Pancreas (tissue), 10 donors: ENCODE measurements at regions not wholly inside any gene's neighbourhood (a gene's known extent, or its start where the extent isn't known, plus 50 kb on each side); places are given as distances from the start of the nearest gene placed in this dataset.

Source experiments
- ATAC-seq, 4 donors: fragments of 200-7000 bp; cut with Tn5 transposase; one replicate each; pipeline versions ENCODE4 v1.8.0 to v1.9.1; 2020; ENCODE audit warnings: mild to moderate bottlenecking in 4 of 4, moderate library complexity in 4 of 4
- DNase-seq, 6 donors: peaks; one replicate each; pipeline ENCODE4 v3.0.0-alpha.2; 2020
- FAIRE-seq: peaks from 2 replicates; lab custom pipeline; 2012; peaks lifted over from hg19 to GRCh38; lab: Jason Lieb, UNC
- H3K27ac ChIP-seq, 4 donors: fragments of 200-600 bp; sonication (generic); 1 replicate in 3 of 4; 2 replicates in 1 of 4; pipeline versions ENCODE4 v1.5.0 to v1.8.0; 2020
- H3K27me3 ChIP-seq, 4 donors: fragments of 200-600 bp; one replicate each; pipeline ENCODE4 v1.8.0; 2021
- H3K36me3 ChIP-seq, 3 donors: fragments of 200-600 bp; sonication (generic) in 1 of 3; one replicate each; pipeline versions ENCODE4 v1.5.0 to v1.8.0; 2020 to 2021
- H3K4me1 ChIP-seq, 3 donors: fragments of 200-600 bp; one replicate each; pipeline ENCODE4 v1.8.0; 2021
- H3K4me3 ChIP-seq, 4 donors: fragments of 200-600 bp; sonication (generic) in 2 of 4; one replicate each; pipeline versions ENCODE4 v1.5.0 to v1.8.0; 2020 to 2021
- H3K9me3 ChIP-seq, 4 donors: fragments of 200-600 bp; one replicate each; pipeline ENCODE4 v1.8.0; 2021
- WGBS, 2 donors: extraction: QIAGEN DNeasy Blood & Tissue Kit; methylation state at CpG; one replicate each; pipeline ENCODE4 v1.1.7; 2013; 5-methylcytosine and 5-hydroxymethylcytosine counted together
- intact Hi-C, 3 donors: fragments of 100-400 bp; cut with DNase I; formaldehyde crosslinking; loops; one replicate each; pipeline versions ENCODE4 v1.11.1 to v1.14.2; 2022
- TF ChIP-seq, protein P1 (sequence below), 4 donors: fragments of 200-600 bp; sonication (generic) in 3 of 4; IDR thresholded peaks; one replicate each; pipeline versions ENCODE4 v1.5.0 to v1.8.0; 2021; ENCODE audit warnings: antibody characterized with exemption in 4 of 4
- donor health status: healthy with polysubstance abuse.
- donor health status: DM: no; HTN: no; CAD: no; lungs with moderate emphysema.
- donor health status: DM: no; HTN: no; CAD: no.
- donor health status: control.
- donor health status: control.
- donor health status: Bipolar disorder and iron deficiency.
- donor health status: DM: yes; HTN: yes; CAD: no.
- donor health status: DM: no; HTN: no; CAD: no.
- donor health status: DM: no; HTN: no; CAD: no.
- donor health status: DM: yes; HTN: yes; CAD: no.

DNA sequence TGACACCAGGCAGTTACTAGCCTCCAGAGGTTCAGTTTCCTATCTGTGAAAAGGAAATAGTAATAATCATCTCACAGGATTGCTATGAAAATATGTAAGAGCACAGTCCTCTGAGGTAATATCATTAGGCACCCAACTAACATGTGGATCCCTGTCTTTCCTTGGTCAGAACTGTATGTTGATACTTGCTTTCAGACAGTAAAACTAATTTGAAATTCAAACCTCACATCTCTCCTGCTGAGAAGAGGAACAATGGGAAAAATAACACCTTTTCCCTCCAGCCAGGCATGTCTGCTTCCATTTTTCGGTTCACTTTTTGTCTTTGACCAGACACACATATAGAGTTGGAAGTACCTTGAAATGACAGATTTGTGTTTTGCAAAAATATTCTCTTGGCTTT lies 262.7 kb downstream of the IL15 start:
- no peak for DNase-seq
- Histone ChIP-seq H3K4me3 (no peak overlapping the region), H3K27me3 (no peaks in the 10 kb centered on the region), H3K9me3 (no peaks in the 10 kb centered on the region), H3K36me3 (no peaks in the 10 kb centered on the region), H3K27ac (no peak overlapping the region), H3K4me1 (no peaks in the 10 kb centered on the region)
- 70 to 88% methylated on average over 1 of the region's 1 CpG for WGBS, 2 donors
- intact Hi-C loops = no loop called here
- TF ChIP-seq, protein P1, sequence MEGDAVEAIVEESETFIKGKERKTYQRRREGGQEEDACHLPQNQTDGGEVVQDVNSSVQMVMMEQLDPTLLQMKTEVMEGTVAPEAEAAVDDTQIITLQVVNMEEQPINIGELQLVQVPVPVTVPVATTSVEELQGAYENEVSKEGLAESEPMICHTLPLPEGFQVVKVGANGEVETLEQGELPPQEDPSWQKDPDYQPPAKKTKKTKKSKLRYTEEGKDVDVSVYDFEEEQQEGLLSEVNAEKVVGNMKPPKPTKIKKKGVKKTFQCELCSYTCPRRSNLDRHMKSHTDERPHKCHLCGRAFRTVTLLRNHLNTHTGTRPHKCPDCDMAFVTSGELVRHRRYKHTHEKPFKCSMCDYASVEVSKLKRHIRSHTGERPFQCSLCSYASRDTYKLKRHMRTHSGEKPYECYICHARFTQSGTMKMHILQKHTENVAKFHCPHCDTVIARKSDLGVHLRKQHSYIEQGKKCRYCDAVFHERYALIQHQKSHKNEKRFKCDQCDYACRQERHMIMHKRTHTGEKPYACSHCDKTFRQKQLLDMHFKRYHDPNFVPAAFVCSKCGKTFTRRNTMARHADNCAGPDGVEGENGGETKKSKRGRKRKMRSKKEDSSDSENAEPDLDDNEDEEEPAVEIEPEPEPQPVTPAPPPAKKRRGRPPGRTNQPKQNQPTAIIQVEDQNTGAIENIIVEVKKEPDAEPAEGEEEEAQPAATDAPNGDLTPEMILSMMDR (IDR thresholded peaks at IDR 0.05) = no peak
- no peak for ATAC-seq
- FAIRE-seq = no peak

DNA sequence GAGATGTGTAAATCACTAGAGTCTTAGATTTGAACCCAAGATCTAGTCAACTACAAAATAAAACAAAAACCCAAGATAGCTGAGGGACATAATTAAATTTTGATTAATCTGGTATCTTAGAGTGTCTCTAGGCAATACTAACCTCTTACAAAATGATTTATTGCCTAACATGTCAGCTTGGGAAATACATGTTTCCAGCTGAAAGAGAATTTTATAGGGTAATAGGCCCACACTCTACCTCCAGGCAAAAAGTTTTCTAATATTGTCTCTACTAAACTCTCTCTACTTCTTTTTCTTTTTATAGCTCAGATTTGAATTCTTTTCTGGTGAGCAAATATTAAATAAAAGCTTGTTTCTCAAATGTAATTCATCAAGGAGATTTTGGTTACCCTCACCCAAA lies 263.2 kb downstream of the IL15 start:
- ATAC-seq (no peak), FAIRE-seq (no peak), DNase-seq (no peak)
- no peaks in the 10 kb centered on the region for H3K27me3 ChIP-seq
- no peaks in the 10 kb centered on the region for H3K36me3 ChIP-seq
- H3K4me3 ChIP-seq = no peak overlapping the region
- H3K4me1 ChIP-seq = no peaks in the 10 kb centered on the region
- no peak overlapping the region for H3K27ac ChIP-seq
- intact Hi-C loops = no loop called here
- TF ChIP-seq, protein P1 (IDR thresholded peaks at IDR 0.05) = no peak
- no peaks in the 10 kb centered on the region for H3K9me3 ChIP-seq

DNA sequence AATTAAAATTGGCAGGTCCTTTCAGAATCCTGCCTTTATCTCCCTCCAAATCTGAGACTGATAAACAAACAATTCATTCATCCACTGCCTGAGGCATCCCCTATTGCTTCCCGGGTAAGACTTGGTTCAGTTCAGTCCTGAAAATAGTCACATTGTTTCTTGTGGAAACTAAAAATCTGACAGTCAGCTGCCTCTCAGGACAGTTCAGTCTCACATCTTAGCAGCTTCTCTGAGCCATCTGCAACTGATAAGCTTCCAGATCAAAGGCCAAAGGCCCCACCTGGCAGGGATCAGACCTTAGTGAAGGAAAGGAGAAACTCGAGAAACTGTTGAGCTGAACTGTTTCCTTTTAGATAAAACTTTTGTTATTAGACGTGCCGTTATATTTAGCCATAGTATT lies 264.5 kb downstream of the IL15 start:
- TF ChIP-seq, protein P1 (IDR thresholded peaks at IDR 0.05) = no peak
- no peaks in the 10 kb centered on the region for H3K9me3 ChIP-seq
- DNase-seq (no peak), ATAC-seq (no peak), FAIRE-seq (no peak)
- no peak overlapping the region for H3K4me3 ChIP-seq
- no peaks in the 10 kb centered on the region for H3K36me3 ChIP-seq
- H3K27ac ChIP-seq = no peak overlapping the region
- H3K27me3 ChIP-seq = no peaks in the 10 kb centered on the region
- intact Hi-C loops = no loop called here
- 59 to 62% methylated on average over 4 of the region's 4 CpGs for WGBS, 2 donors
- H3K4me1 ChIP-seq = no peaks in the 10 kb centered on the region

DNA sequence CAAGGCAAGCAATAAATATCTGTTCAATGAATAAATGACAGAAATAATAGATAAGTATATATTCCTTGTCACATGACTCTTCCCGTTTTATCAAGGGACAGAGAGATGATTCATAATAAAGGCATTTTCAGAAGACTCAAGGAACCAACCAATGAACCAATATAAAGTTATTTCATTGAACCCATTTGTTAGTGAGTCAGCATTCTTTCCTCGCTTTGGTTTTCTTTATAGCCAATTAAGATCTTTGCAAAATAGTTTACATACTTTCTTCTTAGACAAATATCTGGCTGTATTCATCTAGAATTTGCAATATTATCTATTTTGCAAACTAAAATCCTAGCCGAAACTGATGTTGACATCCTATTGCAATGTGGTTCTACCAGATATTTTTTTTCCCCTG lies 269.4 kb downstream of the IL15 start:
- ATAC-seq (no peak), FAIRE-seq (no peak), DNase-seq (no peak)
- no peaks in the 10 kb centered on the region for H3K36me3 ChIP-seq
- TF ChIP-seq, protein P1 (IDR thresholded peaks at IDR 0.05) = no peak
- no peak overlapping the region for H3K4me3 ChIP-seq
- H3K27ac ChIP-seq = no peak overlapping the region
- WGBS, 2 donors = 69 to 79% methylated on average over 3 of the region's 3 CpGs
- H3K27me3 ChIP-seq = no peaks in the 10 kb centered on the region
- intact Hi-C loops = no loop called here
- no peaks in the 10 kb centered on the region for H3K4me1 ChIP-seq
- no peaks in the 10 kb centered on the region for H3K9me3 ChIP-seq

DNA sequence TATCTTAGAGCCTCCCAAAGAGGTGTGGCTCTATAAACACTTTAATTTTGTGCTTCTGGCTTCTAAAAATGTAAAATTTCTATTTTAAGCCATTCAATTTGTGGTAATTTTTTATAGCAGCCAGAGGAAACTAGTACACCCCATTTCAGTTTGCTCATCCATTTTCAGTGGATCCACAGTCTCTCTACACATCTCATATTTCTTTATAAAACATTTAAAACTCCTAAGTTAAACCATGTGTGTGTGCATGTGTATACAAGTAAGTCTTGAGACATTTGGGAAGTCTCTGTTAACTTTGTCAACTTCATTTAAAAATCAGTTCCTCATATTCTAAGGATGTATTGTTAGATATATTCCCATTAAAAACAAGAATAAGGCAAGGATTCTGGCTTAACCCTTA lies 273.2 kb downstream of the IL15 start:
- ATAC-seq (no peak), FAIRE-seq (no peak), DNase-seq (no peak)
- Histone ChIP-seq H3K4me1 (no peaks in the 10 kb centered on the region), H3K27me3 (no peaks in the 10 kb centered on the region), H3K9me3 (no peaks in the 10 kb centered on the region), H3K36me3 (no peaks in the 10 kb centered on the region), H3K27ac (no peak overlapping the region), H3K4me3 (no peak overlapping the region)
- intact Hi-C loops = no loop called here
- TF ChIP-seq, protein P1 (IDR thresholded peaks at IDR 0.05) = no peak
